Erythroblast (primary cell): ENCODE measurements at regions not wholly inside any gene's neighbourhood (a gene's known extent, or its start where the extent isn't known, plus 50 kb on each side); places are given as distances from the start of the nearest gene placed in this dataset.

ENCODE experiments used
- GATA1 ChIP-seq: IDR thresholded peaks from 2 replicates; pipeline ENCODE4 v1.6.1; 2011; ENCODE audit warnings: low read depth, mild to moderate bottlenecking, control low read depth, low read length, moderate library complexity
- POLR2A ChIP-seq: IDR thresholded peaks from 2 replicates; pipeline ENCODE4 v1.6.1; 2011; ENCODE audit warnings: mild to moderate bottlenecking, low read length

DNA sequence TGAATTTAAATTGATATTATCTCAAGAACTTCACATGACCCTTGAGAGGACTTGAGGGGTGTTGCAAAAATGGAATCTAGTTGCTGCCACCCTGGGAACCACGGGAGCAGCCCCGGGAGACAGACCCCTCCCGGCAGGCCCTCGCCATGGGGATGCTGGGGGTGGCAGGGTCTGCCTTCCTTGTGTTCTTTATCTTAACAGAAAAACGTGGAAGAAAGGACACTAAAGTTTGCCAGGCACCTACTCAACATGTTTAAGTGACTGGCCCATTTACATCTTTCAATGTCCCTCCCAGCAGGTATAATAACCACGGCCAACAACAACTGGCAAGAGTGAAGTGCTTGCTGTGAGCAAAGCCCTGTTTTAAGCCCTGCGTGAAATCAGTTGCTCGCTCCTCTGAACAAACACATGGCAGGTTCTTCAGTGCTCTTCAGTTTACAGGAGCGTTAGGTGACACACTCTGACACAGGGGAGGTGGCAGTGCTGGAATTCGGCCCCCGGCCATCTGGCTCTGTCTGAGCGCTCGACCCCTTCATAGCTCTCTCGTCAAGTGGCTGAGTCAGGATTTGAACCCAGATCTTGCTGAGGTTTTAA lies 112.5 kb downstream of the ASB7 start:
- no peak for TF ChIP-seq POLR2A
- TF ChIP-seq GATA1 = no peak
